NCI-H2081 (cell line): ENCODE measurements at regions not wholly inside any gene's neighbourhood (a gene's known extent, or its start where the extent isn't known, plus 50 kb on each side); places are given as distances from the start of the nearest gene placed in this dataset.
"Not testable (repeated sequence)": the region's sequence is repeated elsewhere in the genome, so short reads cannot be mapped to it uniquely, and the experiment has no call there.

Experiments
- DNase-seq, 2 experiments: peaks; one replicate each; lab custom pipeline; 2025; lab: John Stamatoyannopoulos, UW

DNA sequence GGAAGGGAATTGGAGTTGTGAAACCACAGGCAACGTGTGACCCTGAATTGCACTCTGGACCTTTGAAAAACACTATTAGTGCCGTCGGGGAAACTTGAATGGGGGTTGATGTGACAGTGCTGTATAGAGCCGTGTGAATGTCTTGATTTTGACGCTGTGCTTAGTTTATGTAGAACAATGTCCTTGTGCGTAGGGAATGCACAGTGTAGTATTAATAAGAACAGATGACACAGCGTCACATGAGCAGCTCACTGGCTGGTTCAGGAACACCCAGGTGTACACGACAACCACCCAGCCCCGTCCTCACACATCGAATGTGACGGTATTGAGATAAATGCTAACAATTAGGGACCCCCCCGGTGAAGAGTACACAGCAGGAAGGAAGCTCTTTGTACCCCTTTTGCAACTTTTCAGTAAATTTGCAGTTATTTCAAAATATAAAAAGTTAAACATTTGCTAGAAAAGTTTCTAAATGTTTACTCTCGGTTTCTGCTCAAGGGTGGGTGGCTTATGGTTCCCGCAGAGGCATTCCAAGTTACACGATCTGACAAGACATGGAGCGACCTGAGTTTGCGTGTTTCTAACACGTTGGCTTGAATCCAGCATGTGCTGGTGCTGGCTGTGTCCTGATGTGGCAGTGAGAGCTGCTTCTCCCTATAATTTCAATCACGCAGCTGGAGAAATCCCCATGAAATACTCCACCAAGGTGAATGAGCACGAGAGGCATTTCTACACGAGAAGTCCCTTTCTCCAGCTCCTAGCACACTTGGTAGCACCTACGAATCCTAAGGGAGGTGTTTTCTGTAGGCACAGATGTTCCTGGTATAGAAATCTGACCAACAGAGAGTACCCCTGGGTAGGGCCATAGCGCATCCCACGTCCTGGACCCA lies 208.0 kb upstream of the EXOC2 start:
- no peak for DNase-seq

DNA sequence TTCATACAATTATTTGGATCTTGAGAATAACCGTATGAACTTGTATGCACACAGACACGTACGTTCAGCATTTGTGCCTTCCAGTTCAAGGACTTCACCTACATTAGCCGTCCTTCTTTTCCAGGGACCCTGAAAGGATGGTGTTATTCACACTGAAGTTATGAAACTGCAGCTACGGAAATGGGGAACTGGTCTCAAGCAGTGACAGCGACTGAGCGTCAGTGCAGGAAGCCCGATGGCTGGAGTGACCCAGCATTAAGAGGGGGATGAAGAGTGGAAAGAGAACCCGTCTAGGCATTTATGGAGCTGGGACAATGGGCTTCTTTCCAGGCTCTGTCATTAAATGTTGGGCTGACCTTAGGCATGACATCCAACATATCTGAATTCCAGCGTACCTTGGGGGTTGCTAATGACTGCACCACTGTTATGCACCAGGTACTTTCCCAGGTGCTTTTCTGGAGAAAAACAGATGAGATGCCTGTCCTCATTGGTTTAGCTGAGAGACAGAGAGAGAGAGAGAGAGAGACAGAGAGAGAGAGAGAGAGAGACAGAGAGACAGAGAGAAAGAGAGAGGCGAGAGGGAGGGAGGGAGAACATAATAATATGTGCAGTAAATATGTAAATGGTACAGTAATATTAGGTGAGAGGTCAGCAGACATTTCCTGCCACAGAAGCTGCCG lies 204.7 kb upstream of the EXOC2 start:
- no peak for DNase-seq

- DNase-seq, result no peak
Observed at GRCh38 chr6:894274-894673, 201.3 kb upstream of the EXOC2 start.

GRCh38 chr6:890995-891394 lies 198.1 kb upstream of the EXOC2 start:
- no peak for DNase-seq

DNA sequence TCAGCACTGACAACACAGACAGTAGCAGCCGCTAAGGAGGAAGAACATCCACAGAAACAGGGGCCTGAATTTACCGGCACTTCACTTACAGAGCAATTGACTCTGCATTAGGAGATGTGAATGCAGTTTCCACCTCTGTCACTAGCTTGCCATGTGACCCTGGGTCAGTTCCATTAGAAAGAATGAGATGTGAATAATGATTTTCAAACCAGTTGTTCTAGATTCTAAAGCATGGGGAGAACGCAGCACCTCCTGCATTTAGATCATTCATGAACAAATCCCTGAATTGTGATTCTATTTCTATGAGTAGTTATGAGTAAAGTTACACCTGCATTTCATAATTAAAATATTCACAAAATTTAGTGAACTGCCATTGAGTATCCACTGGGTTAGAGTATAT lies 197.3 kb upstream of the EXOC2 start:
- DNase-seq, result no peak

GRCh38 chr6:887583-888235 lies 194.8 kb upstream of the EXOC2 start:
- DNase-seq, result no peak

GRCh38 chr6:886116-886515 lies 193.2 kb upstream of the EXOC2 start:
- not testable (repeated sequence) for DNase-seq

DNA sequence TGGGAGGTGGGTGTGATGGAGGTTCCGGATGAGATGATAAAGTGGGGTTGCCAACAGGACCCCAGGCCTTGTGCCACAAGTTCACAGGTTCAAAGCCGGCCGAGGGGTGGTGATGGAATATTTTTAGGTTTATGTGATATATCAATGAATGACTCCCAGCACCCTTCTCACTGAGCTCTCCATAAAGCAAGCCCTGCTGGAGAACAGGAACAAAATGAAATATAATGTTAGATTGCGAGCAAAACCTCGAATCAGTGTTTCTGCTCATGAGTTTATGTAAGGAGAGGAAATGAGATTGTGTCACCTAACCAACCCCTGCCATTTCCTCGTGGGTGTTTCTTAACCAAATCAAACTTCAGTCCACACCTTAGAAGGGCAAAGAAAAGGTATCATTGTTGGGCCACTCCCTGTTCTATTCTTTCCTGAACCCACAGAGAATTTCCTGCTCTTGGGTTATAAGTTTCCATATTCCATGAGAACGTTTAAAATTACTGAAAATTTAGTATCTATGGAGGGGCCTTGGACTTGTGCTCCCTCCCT lies 192.2 kb upstream of the EXOC2 start:
- no peak for DNase-seq

GRCh38 chr6:884570-884969 lies 191.6 kb upstream of the EXOC2 start:
- DNase-seq, result no peak

- no peak for DNase-seq
Observed at GRCh38 chr6:882084-882598, 189.2 kb upstream of the EXOC2 start.

DNA sequence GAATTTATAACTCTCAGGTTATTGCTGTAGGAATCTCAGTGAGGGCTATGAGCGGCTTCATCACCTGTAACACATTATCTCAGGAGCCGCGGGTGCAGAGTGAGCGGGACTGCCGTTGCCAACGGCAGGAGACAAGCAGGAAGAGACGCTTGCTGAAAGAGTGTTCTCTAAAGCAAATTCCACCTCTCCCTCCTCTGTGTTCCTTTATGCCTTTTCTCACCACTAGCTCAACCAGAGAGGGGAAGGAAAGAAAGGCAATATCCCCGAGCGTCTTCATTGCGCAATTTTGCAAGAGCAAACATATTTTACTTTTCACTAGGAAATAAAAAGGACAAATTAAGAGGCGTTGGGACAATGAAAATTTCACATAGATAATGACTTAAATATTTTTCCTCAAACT lies 185.2 kb upstream of the EXOC2 start:
- no peak for DNase-seq

GRCh38 chr6:875012-875411 lies 182.1 kb upstream of the EXOC2 start:
- no peak for DNase-seq

- no peak for DNase-seq
Observed at GRCh38 chr6:872570-873125, 179.7 kb upstream of the EXOC2 start.

GRCh38 chr6:871503-871902 lies 178.6 kb upstream of the EXOC2 start:
- DNase-seq, result no peak

DNA sequence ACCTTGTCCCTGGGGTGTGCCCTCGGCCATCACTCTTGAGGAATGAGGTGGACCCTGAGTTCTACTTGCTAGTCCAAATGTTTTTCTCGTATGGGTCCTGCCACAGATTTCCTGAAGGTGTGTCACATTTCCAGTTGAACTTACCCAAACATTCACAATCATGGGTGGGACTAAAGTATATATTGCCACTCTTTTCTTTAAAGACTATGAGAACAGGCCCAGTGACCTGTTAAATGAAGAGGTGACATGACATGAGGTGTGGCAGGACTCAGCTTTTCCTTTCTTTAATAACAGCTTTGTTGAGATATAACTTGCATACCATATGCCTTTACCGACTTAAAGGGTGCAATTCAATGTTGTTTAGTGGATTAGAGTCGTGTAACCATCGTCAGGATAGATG lies 177.2 kb upstream of the EXOC2 start:
- no peak for DNase-seq

DNA sequence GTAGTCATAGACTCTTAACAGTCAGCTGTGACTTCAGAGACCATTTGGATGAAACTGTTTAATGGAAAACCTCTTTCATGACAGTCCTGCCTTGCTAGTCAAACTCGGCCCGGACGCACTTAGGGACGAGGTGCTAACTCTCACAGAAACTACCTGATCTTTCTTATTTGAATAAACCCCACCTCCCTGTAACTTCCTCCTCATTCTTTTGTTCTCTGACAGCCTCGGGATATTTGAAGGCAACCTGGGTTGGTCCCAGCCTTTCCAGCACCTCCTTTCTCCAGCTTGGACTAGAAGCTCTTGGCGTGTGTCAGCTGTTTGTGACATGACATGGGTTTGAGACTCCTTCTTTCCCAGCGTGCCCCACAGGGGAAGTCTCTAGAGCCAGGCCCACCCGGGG lies 175.3 kb upstream of the EXOC2 start:
- DNase-seq, result no peak

- no peak for DNase-seq
Observed at GRCh38 chr6:867378-867777, 174.4 kb upstream of the EXOC2 start.

DNA sequence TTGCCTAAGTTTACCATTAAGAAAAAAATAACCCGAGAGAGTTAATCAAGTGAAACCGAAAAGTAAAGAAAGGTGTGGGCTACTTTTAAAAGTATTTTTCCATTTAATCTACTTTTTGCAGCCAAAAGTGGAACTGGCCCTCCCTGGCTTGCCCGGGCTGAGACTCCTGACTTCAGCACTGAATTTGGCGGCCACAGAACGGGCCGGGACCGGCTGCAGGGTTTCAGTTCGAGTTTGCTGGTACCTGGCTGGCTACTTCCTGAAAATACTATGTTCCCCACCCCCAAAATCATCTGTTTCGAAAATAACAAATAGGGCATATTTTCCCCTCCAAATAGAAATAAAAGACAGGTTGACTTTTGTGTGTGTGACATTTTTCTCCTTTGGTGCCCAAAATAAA lies 173.4 kb upstream of the EXOC2 start:
- DNase-seq, result no peak

- DNase-seq, result no peak
Observed at GRCh38 chr6:865846-866245, 172.9 kb upstream of the EXOC2 start.

DNA sequence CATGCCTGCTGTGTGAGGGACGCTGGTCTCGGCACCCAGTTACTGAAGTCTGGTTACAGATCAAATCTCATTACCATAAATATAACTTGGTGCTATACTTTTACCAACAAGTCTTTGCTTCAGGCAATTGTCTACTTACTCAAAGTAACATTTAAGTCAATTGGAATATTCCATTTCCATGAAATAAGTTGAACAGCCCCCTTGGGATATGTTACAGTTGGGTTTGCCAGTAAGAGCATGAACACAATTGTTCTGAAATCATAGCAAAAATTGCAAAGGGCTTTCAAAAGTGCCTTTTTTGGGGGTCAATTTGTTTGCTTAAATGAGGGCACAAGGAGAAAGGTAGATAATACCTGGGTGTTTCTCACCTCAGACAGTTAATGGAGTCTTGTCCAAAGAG lies 170.9 kb upstream of the EXOC2 start:
- no peak for DNase-seq

DNA sequence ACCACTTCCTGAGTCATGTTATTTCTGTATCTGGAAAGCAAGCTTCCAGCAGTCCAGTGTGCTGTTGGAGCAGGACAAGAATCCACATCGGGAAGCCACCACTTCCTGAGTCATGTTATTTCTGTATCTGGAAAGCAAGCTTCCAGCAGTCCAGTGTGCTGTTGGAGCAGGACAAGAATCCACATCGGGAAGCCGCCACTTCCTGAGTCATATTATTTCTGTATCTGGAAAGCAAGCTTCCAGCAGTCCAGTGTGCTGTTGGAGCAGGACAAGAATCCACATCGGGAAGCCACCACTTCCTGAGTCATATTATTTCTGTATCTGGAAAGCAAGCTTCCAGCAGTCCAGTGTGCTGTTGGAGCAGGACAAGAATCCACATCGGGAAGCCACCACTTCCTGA lies 170.2 kb upstream of the EXOC2 start:
- not testable (repeated sequence) for DNase-seq

DNA sequence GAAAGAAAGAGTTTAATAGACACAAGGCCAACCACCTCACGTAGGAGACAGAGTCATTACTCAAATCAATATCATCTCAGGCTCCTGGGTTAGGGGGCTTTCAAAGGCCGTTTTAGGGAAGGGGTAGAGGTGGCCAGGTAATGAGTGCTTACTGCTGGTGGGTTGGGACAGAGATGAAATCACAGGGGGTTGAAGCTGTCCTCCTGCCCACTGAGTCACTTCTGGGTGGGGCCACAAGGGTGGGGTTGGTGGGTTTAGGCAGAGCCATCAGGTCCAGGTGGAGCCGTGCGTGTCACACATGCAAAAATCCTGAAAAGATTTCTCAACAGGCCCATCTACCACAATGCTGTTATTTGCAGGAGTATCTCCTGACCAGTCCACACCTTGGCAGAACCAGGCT lies 167.0 kb upstream of the EXOC2 start:
- no peak for DNase-seq
